GM18517 (cell line): ENCODE measurements at regions not wholly inside any gene's neighbourhood (a gene's known extent, or its start where the extent isn't known, plus 50 kb on each side); places are given as distances from the start of the nearest gene placed in this dataset.

ENCODE experiments used
- ATAC-seq: cut with Tn5 transposase; IDR thresholded peaks from one replicate; pipeline ENCODE4 v1.9.1; 2021; ENCODE audit warnings: mild to moderate bottlenecking, moderate library complexity; ENCODE audit not compliant: unreplicated experiment

GRCh38 chr2:37833423-37833822 is 91.7 kb upstream of the RMDN2 start:
- no peak for ATAC-seq

GRCh38 chr2:37836270-37836669 is 88.8 kb upstream of the RMDN2 start:
- no peak for ATAC-seq

GRCh38 chr2:37836711-37837110 is 88.4 kb upstream of the RMDN2 start:
- no peak for ATAC-seq

DNA sequence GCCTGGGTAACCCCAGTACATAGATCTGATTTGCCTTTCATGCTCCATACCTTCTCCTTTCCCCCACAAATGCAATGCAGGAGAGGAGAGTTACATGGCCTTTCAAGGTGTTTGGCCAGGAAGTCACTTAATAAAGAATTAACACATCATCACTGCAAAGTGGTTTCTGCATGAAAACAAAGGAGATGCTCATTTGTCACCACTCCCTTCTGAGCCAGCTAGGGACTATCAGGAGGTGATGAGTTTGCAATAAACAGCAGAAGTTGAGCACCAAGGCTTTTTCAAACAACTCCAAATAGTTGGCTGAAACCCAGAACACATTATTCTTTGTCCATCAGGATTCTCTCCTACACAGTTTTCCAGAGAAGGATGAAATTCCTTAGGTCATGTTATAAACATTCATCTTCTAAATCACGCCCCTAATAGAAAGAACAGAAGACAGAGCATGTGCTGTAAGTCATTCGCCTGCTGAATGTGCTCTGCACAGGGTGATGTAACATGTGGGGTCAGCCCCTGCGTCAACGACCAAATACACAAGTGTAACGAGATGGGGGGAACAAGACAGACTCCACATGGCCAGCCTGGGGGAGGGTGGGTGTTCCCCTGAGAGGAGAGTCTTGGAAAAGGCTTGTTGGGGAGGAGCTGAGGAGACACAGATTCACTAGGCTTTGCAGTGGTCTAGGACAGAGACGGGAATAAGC is 87.3 kb upstream of the RMDN2 start:
- ATAC-seq: no peak

- ATAC-seq: no peak
These were observed 86.4 kb upstream of the RMDN2 start for GRCh38 chr2:37838541-37839167.

GRCh38 chr2:37839991-37840390 is 85.1 kb upstream of the RMDN2 start:
- ATAC-seq: no peak

- ATAC-seq: no peak
These were observed 82.2 kb upstream of the RMDN2 start for GRCh38 chr2:37842732-37843440.

DNA sequence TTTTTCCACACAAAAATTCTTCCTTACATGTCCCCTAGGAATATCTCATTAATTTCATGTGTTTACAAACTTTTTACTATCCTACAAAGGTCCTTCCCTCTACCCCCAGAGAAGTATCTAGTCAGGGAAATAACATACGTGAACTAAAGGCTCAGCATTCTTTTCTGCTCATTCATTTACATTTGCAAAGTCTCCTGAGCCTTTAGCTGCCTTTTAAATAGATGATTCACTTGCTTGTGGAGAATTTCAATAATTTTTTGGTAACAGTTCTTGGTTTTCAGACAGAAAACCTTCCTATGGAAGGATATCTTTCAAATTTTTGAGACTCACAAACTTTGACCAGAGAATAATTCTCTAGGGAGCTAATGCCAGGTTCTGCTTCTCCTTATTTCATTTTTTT is 81.5 kb upstream of the RMDN2 start:
- no peak for ATAC-seq

DNA sequence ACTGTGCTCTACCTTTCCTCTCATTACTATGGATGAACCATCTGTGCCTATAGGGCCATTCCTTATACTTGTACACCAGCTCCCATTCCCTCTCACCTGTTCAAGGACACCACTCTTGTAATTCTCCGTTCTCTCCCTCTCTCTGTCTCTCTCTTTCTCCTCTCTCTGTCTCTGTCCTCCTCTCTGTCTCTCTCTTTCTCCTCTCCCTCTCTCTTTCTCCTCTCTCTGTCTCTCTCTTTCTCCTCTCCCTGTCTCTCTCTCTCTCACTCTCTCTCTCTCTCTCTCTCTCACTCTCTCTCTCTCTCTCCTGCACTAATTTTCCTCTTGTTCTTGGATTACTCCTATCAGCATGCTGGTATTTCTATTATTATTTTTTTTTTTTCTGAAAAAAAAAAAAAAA is 78.9 kb upstream of the RMDN2 start:
- no peak for ATAC-seq

DNA sequence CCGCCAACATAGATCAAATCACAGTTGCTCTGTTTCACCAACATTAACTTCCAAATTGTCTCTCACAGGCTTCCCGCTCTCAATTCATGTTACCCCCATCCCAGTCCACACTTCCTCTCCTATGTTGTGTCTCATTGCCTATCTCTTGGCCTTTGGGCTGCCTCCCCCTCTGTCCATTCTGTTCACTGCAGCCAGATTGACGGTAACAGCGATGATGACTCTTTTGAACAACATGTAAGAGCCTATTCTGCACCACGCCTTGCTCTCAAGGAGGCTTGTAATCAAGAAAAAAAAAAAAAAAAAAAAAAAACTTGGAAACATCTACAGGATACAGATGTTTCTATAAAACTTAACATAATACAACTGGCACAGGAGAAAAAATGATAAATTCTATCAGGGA is 77.3 kb upstream of the RMDN2 start:
- ATAC-seq: no peak

DNA sequence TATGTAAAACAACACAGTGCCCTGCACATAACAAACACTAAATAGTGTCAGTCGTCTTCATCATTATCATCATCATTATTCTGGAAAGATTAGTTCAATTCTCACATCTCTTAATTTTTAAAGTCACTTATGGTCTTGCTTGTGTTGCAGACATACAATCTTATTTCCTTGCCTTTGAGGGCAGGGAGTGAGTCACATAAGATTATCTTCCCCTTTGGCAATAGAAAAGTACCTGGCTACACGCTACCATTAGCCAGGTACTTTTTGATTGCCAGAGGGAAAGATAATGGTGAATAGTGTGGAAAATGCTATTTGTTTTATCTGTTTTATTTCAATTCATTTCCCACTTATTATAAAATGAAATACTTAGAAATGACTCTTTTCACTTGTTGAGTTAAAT is 76.6 kb upstream of the RMDN2 start:
- ATAC-seq: no peak

- no peak for ATAC-seq
These were observed 75.2 kb upstream of the RMDN2 start for GRCh38 chr2:37849911-37850310.

- ATAC-seq: peak; percentile 21
These were observed 73.7 kb upstream of the RMDN2 start for GRCh38 chr2:37851428-37851827.

GRCh38 chr2:37851828-37852584 is 73.1 kb upstream of the RMDN2 start:
- peak; percentile 80 for ATAC-seq

DNA sequence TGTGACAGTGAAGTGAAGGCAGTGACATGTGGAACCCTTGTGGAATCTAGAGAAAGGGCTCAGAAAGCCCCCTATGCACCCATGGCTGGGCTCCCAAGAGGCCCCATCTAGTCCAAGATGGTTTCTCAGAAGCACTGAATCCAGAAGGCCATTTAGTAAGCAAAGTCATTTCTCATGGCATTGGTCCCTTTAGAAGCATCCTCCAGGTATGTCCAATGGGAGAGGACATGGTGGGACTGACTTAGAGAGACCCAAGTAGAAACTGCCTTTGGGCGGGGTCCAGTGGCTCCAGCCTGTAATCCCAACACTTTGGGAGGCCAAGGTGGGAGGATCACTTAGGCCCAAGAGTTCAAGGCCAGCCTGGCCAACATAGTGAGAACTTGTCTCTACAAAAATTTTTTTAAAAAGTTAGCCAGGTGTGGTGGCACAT is 72.5 kb upstream of the RMDN2 start:
- ATAC-seq: no peak

DNA sequence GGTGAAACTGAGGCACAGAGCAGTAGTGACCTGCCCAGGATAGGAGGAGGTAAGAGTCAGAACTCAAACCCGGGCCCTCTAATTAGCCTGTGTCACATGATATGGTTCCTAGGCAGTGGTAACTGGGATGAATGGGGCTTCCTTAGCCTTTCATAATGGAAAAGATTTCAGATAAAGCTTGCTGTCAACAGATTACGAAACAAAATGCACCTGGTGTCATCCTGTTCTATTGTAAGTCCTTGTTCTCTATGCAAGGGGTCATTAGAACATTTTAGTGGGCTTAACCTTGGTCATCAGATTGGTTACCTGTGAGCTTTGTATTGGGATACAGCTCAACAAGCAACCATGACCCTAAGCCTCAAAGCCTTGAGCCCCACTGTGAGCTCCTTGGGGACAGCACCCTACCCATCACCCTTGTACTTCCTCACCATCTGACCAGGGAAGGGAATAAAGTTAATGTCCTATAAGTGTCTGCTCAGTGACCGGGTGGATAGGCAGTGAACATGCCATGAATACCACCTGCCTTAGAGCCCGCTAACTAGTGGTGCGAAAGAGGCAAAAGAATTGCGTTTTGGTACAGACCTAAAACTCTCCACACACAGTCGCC is 70.3 kb upstream of the RMDN2 start:
- no peak for ATAC-seq

DNA sequence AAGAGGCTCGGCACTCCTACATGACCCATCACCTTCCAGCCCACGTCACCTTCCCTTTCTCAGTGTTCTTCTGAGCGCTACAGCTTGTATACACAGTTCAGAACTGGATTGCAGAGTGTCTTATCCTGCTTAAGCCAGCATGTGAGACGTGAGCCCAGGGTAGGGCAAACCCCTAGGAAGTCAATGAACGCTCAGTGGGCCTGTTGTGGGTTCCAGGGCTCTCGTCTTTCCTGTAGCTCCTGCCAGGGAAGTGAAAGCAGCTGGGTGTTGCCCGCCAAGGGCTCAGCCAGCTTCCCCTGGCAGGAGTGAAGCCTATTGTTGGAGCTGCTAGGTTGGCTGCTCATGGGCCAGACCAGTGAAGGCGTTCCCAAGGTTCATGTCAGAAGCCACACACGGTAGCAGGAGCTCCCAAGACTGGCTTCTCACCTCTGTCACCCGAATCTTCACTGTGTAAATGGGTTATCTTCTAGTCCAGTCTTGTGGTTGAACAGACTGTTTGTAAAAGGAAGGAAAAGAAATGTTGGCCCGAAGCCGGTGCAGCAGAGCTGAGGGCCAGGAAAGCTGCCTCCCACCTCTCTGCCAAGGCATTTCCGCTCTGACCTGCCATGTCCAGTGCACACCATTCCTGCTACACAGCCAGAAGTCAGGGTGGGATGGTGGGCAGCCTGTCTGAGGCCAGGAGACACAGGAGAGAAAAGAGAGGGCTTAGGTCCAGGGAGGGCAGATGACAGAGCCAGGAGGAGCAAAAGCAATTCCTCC is 69.6 kb upstream of the RMDN2 start:
- no peak for ATAC-seq

GRCh38 chr2:37856101-37856751 is 68.9 kb upstream of the RMDN2 start:
- ATAC-seq: no peak

- no peak for ATAC-seq
These were observed 67.3 kb upstream of the RMDN2 start for GRCh38 chr2:37857575-37858399.
